HepG2 (cell line): ENCODE measurements at regions not wholly inside any gene's neighbourhood (a gene's known extent, or its start where the extent isn't known, plus 50 kb on each side); places are given as distances from the start of the nearest gene placed in this dataset.

Experiments
- ATAC-seq: fragments of 200-7000 bp; cut with Tn5 transposase; 3 replicates; pipeline ENCODE4 v1.9.1; 2020; ENCODE audit warnings: mild to moderate bottlenecking, moderate library complexity
- BruUV-seq: library from RNA; stranded (reverse); fragments of 400-500 nt; replicated peaks from 2 replicates; lab custom pipeline; 2021; lab: Mats Ljungman, UMichigan
- CTCF ChIA-PET: fragments of 300-600 bp; formaldehyde crosslinking; extraction: SDS; loops from one replicate; lab custom pipeline; 2021; ENCODE audit warnings: low total read pairs, inconsistent platforms, low intra/inter-chr PET ratio; lab: Yijun Ruan, JAX
- POLR2A ChIA-PET: fragments of 350-600 bp; sonication (Branson Sonifier 250); formaldehyde crosslinking; loops from one replicate; lab custom pipeline; 2020; ENCODE audit warnings: antibody characterized with exemption, inconsistent platforms; lab: Yijun Ruan, JAX
- DNase-seq: peaks from one replicate; pipeline ENCODE4 v3.0.0-alpha.2; 2015; ENCODE audit warnings: low spot score
- FAIRE-seq: peaks from 3 replicates; lab custom pipeline; 2011; peaks lifted over from hg19 to GRCh38; lab: Jason Lieb, UNC
- H2AFZ ChIP-seq: one replicate; pipeline ENCODE4 v1.6.1; 2011; ENCODE audit warnings: low read length, inconsistent platforms
- H3K27ac ChIP-seq: fragments of 300-600 bp; 3 replicates; pipeline ENCODE4 v1.8.0; 2011; ENCODE audit warnings: mixed run types, mild to moderate bottlenecking, mixed read lengths, low read length, inconsistent platforms; ENCODE audit not compliant: insufficient read depth; ENCODE audit errors: extremely low read length
- H3K27me3 ChIP-seq, 2 experiments: fragments of 200-600 bp in 1 of 2; 2 replicates in 1 of 2; 3 replicates in 1 of 2; pipeline versions ENCODE4 v1.6.0 to v1.8.0; 2011; ENCODE audit warnings: low read length in 2 of 2, mild to moderate bottlenecking in 2 of 2, moderate library complexity in 2 of 2, inconsistent platforms in 1 of 2; ENCODE audit not compliant: insufficient read depth in 2 of 2, control insufficient read depth in 1 of 2
- H3K36me3 ChIP-seq, 2 experiments: fragments of 200-600 bp in 1 of 2; replicated peaks in 1 of 2; 2 replicates in 1 of 2; 3 replicates in 1 of 2; pipeline versions ENCODE4 v1.5.1 to v1.8.0; 2011; ENCODE audit warnings: low read length in 2 of 2, inconsistent platforms in 1 of 2; ENCODE audit not compliant: insufficient read depth in 2 of 2, control insufficient read depth in 1 of 2
- H3K4me1 ChIP-seq: 2 replicates; pipeline ENCODE4 v1.5.1; 2012; ENCODE audit warnings: low read length, inconsistent platforms; ENCODE audit not compliant: insufficient read depth
- H3K4me2 ChIP-seq: 2 replicates; pipeline ENCODE4 v1.6.0; 2011; ENCODE audit warnings: low read depth, low read length, inconsistent platforms
- H3K4me3 ChIP-seq, 3 experiments: fragments of 200-600 bp in 1 of 3; sonication (generic), shearing (Covaris generic) in 1 of 3; replicated peaks in 1 of 3; 2 replicates each; pipeline ENCODE4 v1.5.1; 2011 to 2016; ENCODE audit warnings: low read length in 3 of 3, inconsistent platforms in 2 of 3, low read depth in 2 of 3, mild to moderate bottlenecking in 2 of 3, control low read depth in 1 of 3, mixed read lengths in 1 of 3; ENCODE audit not compliant: insufficient read depth in 1 of 3
- H3K79me2 ChIP-seq: one replicate; pipeline ENCODE4 v1.6.1; 2011; ENCODE audit warnings: low read length, inconsistent platforms; ENCODE audit not compliant: insufficient read depth
- H3K9ac ChIP-seq: 2 replicates; pipeline ENCODE4 v1.6.0; 2011; ENCODE audit warnings: mild to moderate bottlenecking, low read depth, low read length, inconsistent platforms; ENCODE audit not compliant: insufficient read depth
- H3K9me3 ChIP-seq: 2 replicates; pipeline ENCODE4 v1.5.1; 2012; ENCODE audit warnings: mild to moderate bottlenecking, low read length
- H4K20me1 ChIP-seq: 2 replicates; pipeline ENCODE4 v1.6.0; 2011; ENCODE audit warnings: inconsistent platforms, mild to moderate bottlenecking, low read length, moderate library complexity; ENCODE audit not compliant: insufficient read depth
- GABPA ChIP-seq, 2 experiments: IDR thresholded peaks; 2 replicates each; pipeline ENCODE4 v1.6.1; 2011 to 2016; ENCODE audit warnings: low read depth in 2 of 2, low read length in 1 of 2, missing biosample characterization in 1 of 2, missing genetic modification characterization in 1 of 2
- LRRFIP1 ChIP-seq: sonication (generic); formaldehyde crosslinking; conservative IDR thresholded peaks from 2 replicates; pipeline ENCODE4 v1.4.0; 2020; ENCODE audit warnings: missing genetic modification reagents
- MIXL1 ChIP-seq: IDR thresholded peaks from 2 replicates; pipeline ENCODE4 v1.6.1; 2016
- ZBTB10 ChIP-seq: sonication (generic); formaldehyde crosslinking; IDR thresholded peaks from 2 replicates; pipeline ENCODE4 v1.4.0; 2020; ENCODE audit warnings: missing genetic modification reagents, borderline replicate concordance
- ZFP62 ChIP-seq: sonication (generic); formaldehyde crosslinking; IDR thresholded peaks from 2 replicates; pipeline ENCODE4 v1.4.0; 2020; ENCODE audit warnings: missing genetic modification reagents
- ZKSCAN1 ChIP-seq: fragments of 150-350 bp; IDR thresholded peaks from 2 replicates; pipeline ENCODE4 v1.6.1; 2014; ENCODE audit warnings: low read length
- ZNF563 ChIP-seq: sonication (generic); formaldehyde crosslinking; IDR thresholded peaks from 2 replicates; pipeline ENCODE4 v1.8.0; 2022; ENCODE audit warnings: mild to moderate bottlenecking, moderate library complexity, missing genetic modification reagents
- WGBS: methylation state at CpG from one replicate; pipeline ENCODE4 v1.1.6; 2017; ENCODE audit warnings: low lambda C conversion rate; 5-methylcytosine and 5-hydroxymethylcytosine counted together
- in situ Hi-C: cut with HindIII; loops from 2 replicates; pipeline ENCODE4 v1.10.0; 2017; ENCODE audit warnings: low pct_unique_long_range_greater_than_20kb; ENCODE audit not compliant: extremely low pct_ligation_motif_present
- intact Hi-C: fragments of 100-400 bp; cut with micrococcal nuclease; formaldehyde crosslinking; loops from one replicate; pipeline ENCODE4 v1.10.0; 2022; ENCODE audit not compliant: unreplicated experiment
- TF ChIP-seq, protein P1 (sequence below): sonication (generic); formaldehyde crosslinking; IDR thresholded peaks from 2 replicates; pipeline ENCODE4 v1.4.0; 2020; ENCODE audit warnings: missing genetic modification reagents, borderline replicate concordance

DNA sequence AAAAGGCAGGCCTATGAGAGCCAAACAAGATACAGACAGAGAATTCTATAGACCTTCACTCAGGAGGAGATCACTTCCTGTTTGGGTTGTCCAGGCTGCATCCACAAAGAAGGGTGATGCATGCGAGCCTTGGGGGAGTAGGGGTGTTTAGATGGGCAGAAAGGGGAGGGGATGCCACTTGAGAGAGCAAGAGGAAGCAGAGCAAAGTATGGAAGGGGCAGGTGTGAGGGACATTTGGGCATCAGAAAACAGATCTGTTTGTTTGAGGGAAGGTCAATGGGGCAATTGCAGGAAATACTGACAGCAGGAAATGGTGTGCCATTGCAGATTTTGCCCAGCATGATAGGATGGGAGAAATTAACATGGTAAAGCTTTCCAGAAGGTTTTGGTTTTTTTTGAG, 146.4 kb upstream of the FOXN3 start (continued):
- TF ChIP-seq, protein P1, sequence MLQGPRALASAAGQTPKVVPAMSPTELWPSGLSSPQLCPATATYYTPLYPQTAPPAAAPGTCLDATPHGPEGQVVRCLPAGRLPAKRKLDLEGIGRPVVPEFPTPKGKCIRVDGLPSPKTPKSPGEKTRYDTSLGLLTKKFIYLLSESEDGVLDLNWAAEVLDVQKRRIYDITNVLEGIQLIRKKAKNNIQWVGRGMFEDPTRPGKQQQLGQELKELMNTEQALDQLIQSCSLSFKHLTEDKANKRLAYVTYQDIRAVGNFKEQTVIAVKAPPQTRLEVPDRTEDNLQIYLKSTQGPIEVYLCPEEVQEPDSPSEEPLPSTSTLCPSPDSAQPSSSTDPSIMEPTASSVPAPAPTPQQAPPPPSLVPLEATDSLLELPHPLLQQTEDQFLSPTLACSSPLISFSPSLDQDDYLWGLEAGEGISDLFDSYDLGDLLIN = no peak
- TF ChIP-seq GABPA (IDR thresholded peaks at IDR 0.05; ENCODE audit: low read depth, low read length) = no peak
- no peak for TF ChIP-seq GABPA (CRISPR knock-in tag; IDR thresholded peaks at IDR 0.05; ENCODE audit: low read depth)

GRCh38 chr14:89551955-89552354, 134.9 kb upstream of the FOXN3 start:
- H4K20me1 ChIP-seq = no peaks in the 10 kb centered on the region
- FAIRE-seq (no peak), ATAC-seq (no peak)
- no peak for TF ChIP-seq LRRFIP1 (CRISPR knock-in tag)
- TF ChIP-seq ZBTB10 (CRISPR knock-in tag) = no peak
- TF ChIP-seq MIXL1 (CRISPR knock-in tag) = no peak
- TF ChIP-seq ZNF563 (CRISPR knock-in tag) = no peak
- TF ChIP-seq ZKSCAN1 = no peak
- no peak for TF ChIP-seq ZFP62 (CRISPR knock-in tag)
- TF ChIP-seq, all 625 proteins: peak for 0
- Histone ChIP-seq H3K36me3 (peaks cover 0 to 1% of the 10 kb centered on the region in 2 experiments; a peak in 1 of 5 replicates), H3K4me2 (no peak overlapping the region), H3K27ac (no peak overlapping the region), H3K9ac (no peak overlapping the region), H2AFZ (no peak overlapping the region), H3K9me3 (no peaks in the 10 kb centered on the region), H3K27me3 (no peaks in the 10 kb centered on the region), H3K4me1 (peaks cover 21% of the 10 kb centered on the region), H3K4me3 (no peak overlapping the region), H3K79me2 (peaks cover 2% of the 10 kb centered on the region)
- CTCF ChIA-PET = no interaction called here
- no peak for DNase-seq
- BruUV-seq = no TSS peak
- intact Hi-C loops = no loop called here
- in situ Hi-C loops = no loop called here
- WGBS = 98% methylated on average over 7 of the region's 7 CpGs
- POLR2A ChIA-PET = no interaction called here
